ENCODE measurements at regions not wholly inside any gene's neighbourhood (a gene's known extent, or its start where the extent isn't known, plus 50 kb on each side); places are given as distances from the start of the nearest gene placed in this dataset.
"Not testable (repeated sequence)": the region's sequence is repeated elsewhere in the genome, so short reads cannot be mapped to it uniquely, and the experiment has no call there.

GRCh38 chr2:88865801-88866371 lies 174.4 kb downstream of the RPIA start:
- no peak for DNase-seq

- no peak for DNase-seq
Observed at GRCh38 chr2:88866756-88867155, 175.3 kb downstream of the RPIA start.

GRCh38 chr2:88868861-88869260 lies 177.4 kb downstream of the RPIA start:
- no peak for DNase-seq

GRCh38 chr2:88870267-88870839 lies 178.9 kb downstream of the RPIA start:
- no peak for DNase-seq

GRCh38 chr2:88871336-88871735 lies 179.9 kb downstream of the RPIA start:
- no peak for DNase-seq

- no peak for DNase-seq
Observed at GRCh38 chr2:88873620-88874019, 182.1 kb downstream of the RPIA start.

GRCh38 chr2:88874063-88874657 lies 182.7 kb downstream of the RPIA start:
- DNase-seq, result no peak

- DNase-seq, result no peak
Observed at GRCh38 chr2:88875736-88876135, 184.3 kb downstream of the RPIA start.

- DNase-seq, result peak; percentile 26
Observed at GRCh38 chr2:88880441-88880953, 189.0 kb downstream of the RPIA start.

- DNase-seq, result no peak
Observed at GRCh38 chr2:88885275-88885674, 193.8 kb downstream of the RPIA start.

- DNase-seq, result no peak
Observed at GRCh38 chr2:88885679-88886416, 194.4 kb downstream of the RPIA start.

GRCh38 chr2:88887466-88887865 lies 196.0 kb downstream of the RPIA start:
- not testable (repeated sequence) for DNase-seq

GRCh38 chr2:88892207-88892606 lies 200.7 kb downstream of the RPIA start:
- DNase-seq, result no peak

GRCh38 chr2:88892788-88893187 lies 201.3 kb downstream of the RPIA start:
- no peak for DNase-seq

GRCh38 chr2:88896971-88897370 lies 205.5 kb downstream of the RPIA start:
- no peak for DNase-seq

- no peak for DNase-seq
Observed at GRCh38 chr2:88897715-88898114, 206.2 kb downstream of the RPIA start.

- DNase-seq, result no peak
Observed at GRCh38 chr2:88903749-88904353, 212.4 kb downstream of the RPIA start.

- DNase-seq, result no peak
Observed at GRCh38 chr2:88913280-88913679, 221.8 kb downstream of the RPIA start.

- no peak for DNase-seq
Observed at GRCh38 chr2:88919087-88919738, 227.7 kb downstream of the RPIA start.

- DNase-seq, result not testable (repeated sequence)
Observed at GRCh38 chr2:88920399-88920798, 228.9 kb downstream of the RPIA start.

- no peak for DNase-seq
Observed at GRCh38 chr2:88924533-88924932, 233.1 kb downstream of the RPIA start.

- DNase-seq, result no peak
Observed at GRCh38 chr2:88925770-88926462, 234.4 kb downstream of the RPIA start.

All from DMS153 (cell line).